Caco-2 (cell line): ENCODE measurements at regions not wholly inside any gene's neighbourhood (a gene's known extent, or its start where the extent isn't known, plus 50 kb on each side); places are given as distances from the start of the nearest gene placed in this dataset.

Experiments used
- BruUV-seq: library from RNA; stranded (reverse); fragments of 400-500 nt; replicated peaks from 2 replicates; lab custom pipeline; 2021; lab: Mats Ljungman, UMichigan
- CTCF ChIA-PET: fragments of 300-600 bp; sonication (Branson Sonifier 250); formaldehyde crosslinking; loops from one replicate; lab custom pipeline; 2022; ENCODE audit warnings: antibody characterized with exemption; lab: Charles Lee
- POLR2A ChIA-PET: fragments of 300-600 bp; sonication (Branson Sonifier 250); formaldehyde crosslinking; loops from one replicate; lab custom pipeline; 2022; ENCODE audit warnings: antibody characterized with exemption; lab: Charles Lee
- DNase-seq, 2 experiments: peaks; one replicate each; pipeline versions ENCODE4 v3.0.0 to v3.0.0-alpha.2; 2020 to 2022
- H3K27me3 ChIP-seq: replicated peaks from 2 replicates; pipeline ENCODE4 v1.6.0; 2011; ENCODE audit warnings: low read length; ENCODE audit not compliant: control insufficient read depth, insufficient read depth
- H3K36me3 ChIP-seq: 2 replicates; pipeline ENCODE4 v1.5.1; 2011; ENCODE audit warnings: low read length; ENCODE audit not compliant: control insufficient read depth, insufficient read depth
- H3K4me1 ChIP-seq: fragments of 250-450 bp; sonication (Bioruptor Pico); 2 replicates; pipeline ENCODE4 v1.5.1; 2020; ENCODE audit warnings: mild to moderate bottlenecking
- H3K4me3 ChIP-seq: 2 replicates; pipeline ENCODE4 v1.5.1; 2011; ENCODE audit warnings: low read depth, mild to moderate bottlenecking, control low read depth, low read length
- H3K9me3 ChIP-seq: fragments of 250-450 bp; sonication (Bioruptor Pico); 2 replicates; pipeline ENCODE4 v1.5.1; 2020; ENCODE audit warnings: mild to moderate bottlenecking, moderate library complexity
- H3K27ac Mint-ChIP-seq: one replicate; pipeline ENCODE4 v1.8.0; 2022; ENCODE audit warnings: mixed read lengths; ENCODE audit not compliant: unreplicated experiment
- H3K27me3 Mint-ChIP-seq: one replicate; pipeline ENCODE4 v1.8.0; 2022; ENCODE audit warnings: mixed read lengths; ENCODE audit not compliant: insufficient read depth, unreplicated experiment
- H3K36me3 Mint-ChIP-seq: one replicate; pipeline ENCODE4 v1.8.0; 2022; ENCODE audit warnings: mild to moderate bottlenecking, mixed read lengths; ENCODE audit not compliant: insufficient read depth, unreplicated experiment
- H3K4me1 Mint-ChIP-seq: one replicate; pipeline ENCODE4 v1.8.0; 2022; ENCODE audit warnings: low read depth, mixed read lengths; ENCODE audit not compliant: unreplicated experiment
- H3K4me3 Mint-ChIP-seq: one replicate; pipeline ENCODE4 v1.8.0; 2022; ENCODE audit warnings: mild to moderate bottlenecking, moderate library complexity, mixed read lengths; ENCODE audit not compliant: unreplicated experiment
- H3K9me3 Mint-ChIP-seq: one replicate; pipeline ENCODE4 v1.8.0; 2022; ENCODE audit warnings: mixed read lengths; ENCODE audit not compliant: unreplicated experiment
- CTCF ChIP-seq, 2 experiments: fragments of 200-600 bp in 1 of 2; IDR thresholded peaks; 1 replicate in 1 of 2; 2 replicates in 1 of 2; pipeline versions ENCODE4 v1.5.1 to v1.8.0; 2011 to 2022; ENCODE audit warnings: antibody characterized with exemption in 1 of 2, control low read depth in 1 of 2, inconsistent platforms in 1 of 2, low read depth in 1 of 2, low read length in 1 of 2, mild to moderate bottlenecking in 1 of 2, moderate library complexity in 1 of 2; ENCODE audit not compliant: insufficient read depth in 1 of 2, severe bottlenecking in 1 of 2, unreplicated experiment in 1 of 2
- intact Hi-C: fragments of 100-400 bp; cut with micrococcal nuclease; formaldehyde crosslinking; loops from one replicate; pipeline ENCODE4 v1.10.0; 2022; ENCODE audit not compliant: unreplicated experiment

GRCh38 chr4:16959305-16959704 lies 60.9 kb upstream of the LDB2 start:
- no peak for DNase-seq
- intact Hi-C loops = no loop called here
- no peaks in the 10 kb centered on the region for H3K4me1 Mint-ChIP-seq
- ChIA-PET POLR2A (no interaction called here), CTCF (interaction anchor here (0.6 kb wide), 1 partner anchor 273 kb away, joined by 4 read pairs; no protein-coding TSS in a partner anchor)
- no peaks in the 10 kb centered on the region for H3K36me3 Mint-ChIP-seq
- no peak overlapping the region for H3K27ac Mint-ChIP-seq
- Histone ChIP-seq H3K36me3 (no peaks in the 10 kb centered on the region), H3K27me3 (no peaks in the 10 kb centered on the region), H3K4me3 (no peak overlapping the region), H3K4me1 (no peaks in the 10 kb centered on the region), H3K9me3 (no peaks in the 10 kb centered on the region)
- no peak overlapping the region for H3K4me3 Mint-ChIP-seq
- no peaks in the 10 kb centered on the region for H3K9me3 Mint-ChIP-seq
- BruUV-seq = no TSS peak
- peaks cover 5% of the 10 kb centered on the region for H3K27me3 Mint-ChIP-seq
- no peak for TF ChIP-seq CTCF (IDR thresholded peaks at IDR 0.05; ENCODE audit: insufficient read depth in 1 of 2, low read depth in 1 of 2, low read length in 1 of 2, severe bottlenecking in 1 of 2, unreplicated experiment in 1 of 2)

- Mint-ChIP-seq H3K36me3 (no peaks in the 10 kb centered on the region), H3K9me3 (peaks cover 10% of the 10 kb centered on the region), H3K4me1 (no peaks in the 10 kb centered on the region), H3K27me3 (peaks cover 5% of the 10 kb centered on the region), H3K27ac (no peak overlapping the region), H3K4me3 (no peak overlapping the region)
- H3K9me3 ChIP-seq = no peaks in the 10 kb centered on the region
- DNase-seq = no peak
- H3K4me3 ChIP-seq = no peak overlapping the region
- no peaks in the 10 kb centered on the region for H3K36me3 ChIP-seq
- intact Hi-C loops = no loop called here
- ChIA-PET POLR2A (no interaction called here), CTCF (interaction anchor here (0.6 kb wide), 1 partner anchor 520 kb away, joined by 3 read pairs; no protein-coding TSS in a partner anchor)
- no TSS peak for BruUV-seq
- no peaks in the 10 kb centered on the region for H3K4me1 ChIP-seq
- TF ChIP-seq CTCF (IDR thresholded peaks at IDR 0.05; ENCODE audit: insufficient read depth in 1 of 2, low read depth in 1 of 2, low read length in 1 of 2, severe bottlenecking in 1 of 2, unreplicated experiment in 1 of 2) = no peak
- no peaks in the 10 kb centered on the region for H3K27me3 ChIP-seq
Measured at GRCh38 chr4:16952896-16953630, 54.6 kb upstream of the LDB2 start.

GRCh38 chr4:16952462-16952871 lies 54.0 kb upstream of the LDB2 start:
- no peaks in the 10 kb centered on the region for H3K4me1 Mint-ChIP-seq
- intact Hi-C loops = no loop called here
- H3K9me3 ChIP-seq = no peaks in the 10 kb centered on the region
- H3K27ac Mint-ChIP-seq = no peak overlapping the region
- H3K4me3 Mint-ChIP-seq = no peak overlapping the region
- H3K36me3 ChIP-seq = no peaks in the 10 kb centered on the region
- POLR2A ChIA-PET = no interaction called here
- no peaks in the 10 kb centered on the region for H3K4me1 ChIP-seq
- BruUV-seq = no TSS peak
- DNase-seq = no peak
- H3K27me3 ChIP-seq = no peaks in the 10 kb centered on the region
- CTCF ChIA-PET = no interaction called here
- peaks cover 10% of the 10 kb centered on the region for H3K9me3 Mint-ChIP-seq
- no peaks in the 10 kb centered on the region for H3K36me3 Mint-ChIP-seq
- H3K27me3 Mint-ChIP-seq = peaks cover 5% of the 10 kb centered on the region
- no peak overlapping the region for H3K4me3 ChIP-seq
- no peak for TF ChIP-seq CTCF (IDR thresholded peaks at IDR 0.05; ENCODE audit: insufficient read depth in 1 of 2, low read depth in 1 of 2, low read length in 1 of 2, severe bottlenecking in 1 of 2, unreplicated experiment in 1 of 2)
